GM23338 (cell line): ENCODE measurements at regions not wholly inside any gene's neighbourhood (a gene's known extent, or its start where the extent isn't known, plus 50 kb on each side); places are given as distances from the start of the nearest gene placed in this dataset.

Experiments used
- ATAC-seq: fragments of 200-7000 bp; cut with Tn5 transposase; 3 replicates; pipeline ENCODE4 v1.9.1; 2020
- DNase-seq: peaks from one replicate; pipeline ENCODE4 v3.0.0-alpha.2; 2015; ENCODE audit warnings: low spot score
- H2AFZ ChIP-seq: fragments of 200-600 bp; sonication (generic); 2 replicates; pipeline ENCODE4 v1.8.0; 2016; ENCODE audit warnings: antibody characterized with exemption, mild to moderate bottlenecking, moderate library complexity
- H3F3A ChIP-seq: fragments of 200-600 bp; sonication (generic); replicated peaks from 2 replicates; pipeline ENCODE4 v1.8.0; 2017; ENCODE audit warnings: antibody characterized with exemption, mixed run types, low read depth
- H3K27ac ChIP-seq: fragments of 200-600 bp; sonication (generic); 2 replicates; pipeline ENCODE4 v1.6.1; 2016; ENCODE audit warnings: low read depth
- H3K27me3 ChIP-seq: fragments of 200-600 bp; sonication (generic); 2 replicates; pipeline ENCODE4 v1.8.0; 2016; ENCODE audit warnings: mild to moderate bottlenecking, mixed run types, moderate library complexity; ENCODE audit not compliant: insufficient read depth
- H3K36me3 ChIP-seq: fragments of 200-600 bp; sonication (generic); 2 replicates; pipeline ENCODE4 v1.8.0; 2016; ENCODE audit warnings: mild to moderate bottlenecking; ENCODE audit not compliant: insufficient read depth
- H3K4me1 ChIP-seq: fragments of 200-600 bp; sonication (generic); 2 replicates; pipeline ENCODE4 v1.8.0; 2016; ENCODE audit warnings: mild to moderate bottlenecking, moderate library complexity; ENCODE audit not compliant: insufficient read depth
- H3K4me2 ChIP-seq: fragments of 200-600 bp; sonication (generic); 2 replicates; pipeline ENCODE4 v1.7.1; 2017; ENCODE audit warnings: mixed run types
- H3K4me3 ChIP-seq: fragments of 200-600 bp; sonication (generic); 2 replicates; pipeline ENCODE4 v1.6.1; 2016; ENCODE audit warnings: mixed run types
- H3K79me2 ChIP-seq: fragments of 200-600 bp; sonication (generic); replicated peaks from 2 replicates; pipeline ENCODE4 v1.8.0; 2017; ENCODE audit warnings: mild to moderate bottlenecking; ENCODE audit not compliant: insufficient read depth
- H3K9me2 ChIP-seq: fragments of 200-600 bp; sonication (generic); 2 replicates; pipeline ENCODE4 v1.8.0; 2017; ENCODE audit not compliant: insufficient read depth
- H4K20me1 ChIP-seq: fragments of 200-600 bp; sonication (generic); replicated peaks from 2 replicates; pipeline ENCODE4 v1.8.0; 2017; ENCODE audit warnings: mild to moderate bottlenecking; ENCODE audit not compliant: insufficient read depth
- H3K27ac Mint-ChIP-seq: 2 replicates; pipeline ENCODE4 v1.8.0; 2020; ENCODE audit warnings: inconsistent platforms, mild to moderate bottlenecking, moderate library complexity, mixed read lengths
- H3K27me3 Mint-ChIP-seq: 3 replicates; pipeline ENCODE4 v1.8.0; 2022; ENCODE audit warnings: low read depth, mild to moderate bottlenecking, moderate library complexity, mixed read lengths, inconsistent platforms; ENCODE audit not compliant: insufficient read depth, poor library complexity
- H3K36me3 Mint-ChIP-seq: 3 replicates; pipeline ENCODE4 v1.8.0; 2021; ENCODE audit warnings: low read depth, mild to moderate bottlenecking, inconsistent platforms, moderate library complexity, mixed read lengths
- H3K4me1 Mint-ChIP-seq: 3 replicates; pipeline ENCODE4 v1.8.0; 2020; ENCODE audit warnings: mild to moderate bottlenecking, inconsistent platforms, mixed read lengths
- H3K4me3 Mint-ChIP-seq: 3 replicates; pipeline ENCODE4 v1.8.0; 2021; ENCODE audit warnings: moderate library complexity, mild to moderate bottlenecking, inconsistent platforms, mixed read lengths
- H3K9me3 Mint-ChIP-seq: 3 replicates; pipeline ENCODE4 v1.8.0; 2020; ENCODE audit warnings: moderate library complexity, mild to moderate bottlenecking, inconsistent platforms, mixed read lengths
- CREB1 ChIP-seq: fragments of 250-450 bp; sonication (Bioruptor Pico); IDR thresholded peaks from 2 replicates; pipeline ENCODE4 v1.5.0; 2020; ENCODE audit warnings: low read depth, mild to moderate bottlenecking, moderate library complexity
- CTCF ChIP-seq, 2 experiments: fragments of 200-600 bp in 1 of 2; sonication (generic) in 1 of 2; conservative IDR thresholded peaks; 2 replicates each; pipeline versions ENCODE4 v1.5.1 to v1.6.1; 2016 to 2017; ENCODE audit warnings: antibody characterized with exemption in 2 of 2, low read depth in 2 of 2, mild to moderate bottlenecking in 2 of 2, moderate library complexity in 1 of 2
- ETS1 ChIP-seq: IDR thresholded peaks from 2 replicates; pipeline ENCODE4 v1.6.1; 2016; ENCODE audit warnings: antibody characterized with exemption
- EZH2 ChIP-seq: fragments of 200-600 bp; sonication (generic); IDR thresholded peaks from one replicate; pipeline ENCODE4 v1.8.0; 2017; ENCODE audit warnings: antibody characterized with exemption, mild to moderate bottlenecking, low read depth; ENCODE audit not compliant: unreplicated experiment
- EZH2phosphoT487 ChIP-seq: fragments of 200-600 bp; sonication (generic); IDR thresholded peaks from one replicate; pipeline ENCODE4 v1.8.1; 2018; ENCODE audit warnings: antibody characterized with exemption; ENCODE audit not compliant: unreplicated experiment
- JUNB ChIP-seq: IDR thresholded peaks from one replicate; pipeline ENCODE4 v1.6.1; 2016; ENCODE audit warnings: antibody characterized with exemption; ENCODE audit not compliant: unreplicated experiment
- NANOG ChIP-seq: IDR thresholded peaks from 2 replicates; pipeline ENCODE4 v1.6.1; 2016; ENCODE audit warnings: antibody characterized with exemption, borderline replicate concordance
- POLR2AphosphoS5 ChIP-seq: IDR thresholded peaks from 2 replicates; pipeline ENCODE4 v1.6.1; 2016; ENCODE audit warnings: antibody characterized with exemption, low read depth
- REST ChIP-seq: IDR thresholded peaks from one replicate; pipeline ENCODE4 v1.6.1; 2018; ENCODE audit warnings: antibody characterized with exemption; ENCODE audit not compliant: unreplicated experiment
- STAT1 ChIP-seq: IDR thresholded peaks from one replicate; pipeline ENCODE4 v1.6.1; 2016; ENCODE audit warnings: antibody characterized with exemption; ENCODE audit not compliant: unreplicated experiment
- ZNF114 ChIP-seq: fragments of 250-450 bp; sonication (Bioruptor Pico); IDR thresholded peaks from 2 replicates; pipeline ENCODE4 v1.5.0; 2020; ENCODE audit warnings: mild to moderate bottlenecking, moderate library complexity
- ZNF331 ChIP-seq: fragments of 250-450 bp; sonication (Bioruptor Pico); IDR thresholded peaks from 2 replicates; pipeline ENCODE4 v1.5.0; 2020; ENCODE audit warnings: low read depth, mild to moderate bottlenecking, moderate library complexity
- ZNF462 ChIP-seq: fragments of 250-450 bp; sonication (Bioruptor Pico); IDR thresholded peaks from 2 replicates; pipeline ENCODE4 v1.5.0; 2020; ENCODE audit warnings: mild to moderate bottlenecking, moderate library complexity

GRCh38 chrY:20025676-20026075 lies 281.1 kb upstream of the KDM5D start:
- Histone ChIP-seq H3K27ac (no peak overlapping the region), H3F3A (no peaks in the 10 kb centered on the region), H2AFZ (no peak overlapping the region), H3K79me2 (no peaks in the 10 kb centered on the region), H3K4me1 (no peaks in the 10 kb centered on the region), H3K4me2 (no peak overlapping the region), H3K27me3 (no peaks in the 10 kb centered on the region), H4K20me1 (no peaks in the 10 kb centered on the region), H3K9me2 (no peaks in the 10 kb centered on the region), H3K36me3 (no peaks in the 10 kb centered on the region), H3K4me3 (no peak overlapping the region)
- DNase-seq (no peak), ATAC-seq (no peak)
- H3K9me3 Mint-ChIP-seq: peaks cover 57% of the 10 kb centered on the region
- no peaks in the 10 kb centered on the region for H3K4me1 Mint-ChIP-seq
- no peak overlapping the region for H3K4me3 Mint-ChIP-seq
- TF ChIP-seq CTCF (conservative IDR thresholded peaks at IDR 0.05; ENCODE audit: low read depth in 2 of 2) (no peak), EZH2phosphoT487 (no peak), NANOG (no peak), EZH2 (no peak), ETS1 (no peak), ZNF462 (CRISPR knock-in tag) (no peak), ZNF331 (CRISPR knock-in tag) (no peak), ZNF114 (no peak), JUNB (no peak), CREB1 (CRISPR knock-in tag) (no peak), STAT1 (no peak), REST (no peak), POLR2AphosphoS5 (no peak)
- H3K27ac Mint-ChIP-seq: no peak overlapping the region
- peaks cover 3% of the 10 kb centered on the region; the same call in 2 of the 3 replicates for H3K36me3 Mint-ChIP-seq
- H3K27me3 Mint-ChIP-seq: peaks cover 1% of the 10 kb centered on the region
